ENCODE measurements at regions not wholly inside any gene's neighbourhood (a gene's known extent, or its start where the extent isn't known, plus 50 kb on each side); places are given as distances from the start of the nearest gene placed in this dataset.

DNA sequence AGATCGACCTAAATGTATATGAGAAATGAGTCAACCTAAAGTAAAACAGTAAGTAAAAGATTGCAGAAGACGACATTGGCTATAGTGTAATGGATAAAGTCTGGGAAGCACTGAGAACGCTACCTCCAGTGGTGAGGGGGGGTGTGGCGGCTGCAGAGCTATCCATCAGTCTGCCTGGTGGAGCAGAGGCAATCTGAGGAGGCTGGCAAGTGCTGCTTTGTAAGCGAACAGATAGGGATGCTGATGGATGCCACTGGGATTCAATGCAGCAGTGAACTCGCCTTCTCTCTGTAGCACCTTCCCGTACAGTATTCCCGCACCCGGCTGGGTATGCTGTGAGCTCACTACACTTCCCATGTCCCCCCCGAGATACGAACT is 261.5 kb downstream of the NSG2 start:
- no peaks in the 10 kb centered on the region for H3K9me3 ChIP-seq (replicated peaks; ENCODE audit: control insufficient read depth, insufficient read depth, low read length)
- ChIA-PET POLR2A (no interaction called here), CTCF (no interaction called here)
- H3K27ac ChIP-seq (ENCODE audit: insufficient read depth, low read depth, low read length) = no peak overlapping the region
- DNase-seq (ENCODE audit: low read depth, low spot score) (no peak), FAIRE-seq (no peak)
- H3K4me3 ChIP-seq (replicated peaks in 1 of 3; ENCODE audit: insufficient read depth in 1 of 3, low read depth in 1 of 3, low read length in 3 of 3) = no peak overlapping the region
- no peak for TF ChIP-seq JUN (IDR thresholded peaks at IDR 0.05; ENCODE audit: borderline replicate concordance, insufficient read depth, insufficient read length, low read depth)
- no peak for TF ChIP-seq GATA2 (IDR thresholded peaks at IDR 0.05; ENCODE audit: insufficient read depth, insufficient read length, low read depth, low read length)
- no peak for TF ChIP-seq FOS (IDR thresholded peaks at IDR 0.05; ENCODE audit: borderline replicate concordance, insufficient read depth, low read length)
- no peak for TF ChIP-seq MYC (IDR thresholded peaks at IDR 0.05; ENCODE audit: low read depth, low read length)
- TF ChIP-seq CTCF (IDR thresholded peaks at IDR 0.05; ENCODE audit: extremely low read depth in 1 of 2, insufficient read depth in 1 of 2, low read depth in 1 of 2, low read length in 2 of 2) = no peak
- TF ChIP-seq POLR2A (IDR thresholded peaks at IDR 0.05; ENCODE audit: low read depth, low read length) = no peak
- no peak for TF ChIP-seq EZH2 (IDR thresholded peaks at IDR 0.05; ENCODE audit: borderline replicate concordance, low read depth, low read length, severe bottlenecking)
- no peak for TF ChIP-seq POLR2AphosphoS5 (IDR thresholded peaks at IDR 0.05; ENCODE audit: insufficient read depth, low read depth, low read length)
- no peak for TF ChIP-seq MAX (IDR thresholded peaks at IDR 0.05; ENCODE audit: insufficient read depth, insufficient read length)
- no peak overlapping the region for H3K4me2 ChIP-seq (ENCODE audit: insufficient read depth, low read length)
- no peaks in the 10 kb centered on the region for H3K27me3 ChIP-seq (ENCODE audit: control insufficient read depth in 2 of 2, insufficient read depth in 2 of 2, low read length in 2 of 2)
- H2AFZ ChIP-seq (ENCODE audit: low read depth, low read length) = no peak overlapping the region
- H3K36me3 ChIP-seq (ENCODE audit: control insufficient read depth in 2 of 2, extremely low read depth in 1 of 2, insufficient read depth in 2 of 2, low read length in 2 of 2) = no peaks in the 10 kb centered on the region
- no peak overlapping the region for H3K9ac ChIP-seq (replicated peaks; ENCODE audit: extremely low read depth, insufficient read depth, low read length)
- H3K79me2 ChIP-seq (ENCODE audit: control insufficient read depth, insufficient read depth, low read length) = no peaks in the 10 kb centered on the region
- no peaks in the 10 kb centered on the region for H3K9me1 ChIP-seq (replicated peaks; ENCODE audit: control insufficient read depth, extremely low read depth, insufficient read depth, low read length)
- BruUV-seq (replicated peaks) = no TSS peak
- intact Hi-C loops (cut with micrococcal nuclease) (no loop called here), dilution Hi-C loops (cut with MboI; ENCODE audit: extremely low pct_ligation_motif_present, low sequenced_read_pairs) (no loop called here)
- no peaks in the 10 kb centered on the region for H3K4me1 ChIP-seq (ENCODE audit: control insufficient read depth, extremely low read depth, insufficient read depth, low read length)
- no peaks in the 10 kb centered on the region for H4K20me1 ChIP-seq (replicated peaks; ENCODE audit: control insufficient read depth, extremely low read depth, insufficient read depth, low read length)
